ENCODE measurements at regions not wholly inside any gene's neighbourhood (a gene's known extent, or its start where the extent isn't known, plus 50 kb on each side); places are given as distances from the start of the nearest gene placed in this dataset.

GRCh38 chr20:22515264-22515663 is 69.1 kb downstream of the FOXA2 start:
- no peak for TF ChIP-seq CTCF (IDR thresholded peaks at IDR 0.05)
- TF ChIP-seq, protein P1, sequence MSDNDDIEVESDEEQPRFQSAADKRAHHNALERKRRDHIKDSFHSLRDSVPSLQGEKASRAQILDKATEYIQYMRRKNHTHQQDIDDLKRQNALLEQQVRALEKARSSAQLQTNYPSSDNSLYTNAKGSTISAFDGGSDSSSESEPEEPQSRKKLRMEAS (CRISPR knock-in tag; IDR thresholded peaks at IDR 0.05) = no peak
- TF ChIP-seq ZBTB21 (CRISPR knock-in tag; IDR thresholded peaks at IDR 0.05; ENCODE audit: borderline replicate concordance) = no peak
- no peak for TF ChIP-seq USF2 (CRISPR knock-in tag; IDR thresholded peaks at IDR 0.05)
- no peak for TF ChIP-seq TCF7 (CRISPR knock-in tag; IDR thresholded peaks at IDR 0.05; ENCODE audit: low read depth)
- TF ChIP-seq, protein P2, sequence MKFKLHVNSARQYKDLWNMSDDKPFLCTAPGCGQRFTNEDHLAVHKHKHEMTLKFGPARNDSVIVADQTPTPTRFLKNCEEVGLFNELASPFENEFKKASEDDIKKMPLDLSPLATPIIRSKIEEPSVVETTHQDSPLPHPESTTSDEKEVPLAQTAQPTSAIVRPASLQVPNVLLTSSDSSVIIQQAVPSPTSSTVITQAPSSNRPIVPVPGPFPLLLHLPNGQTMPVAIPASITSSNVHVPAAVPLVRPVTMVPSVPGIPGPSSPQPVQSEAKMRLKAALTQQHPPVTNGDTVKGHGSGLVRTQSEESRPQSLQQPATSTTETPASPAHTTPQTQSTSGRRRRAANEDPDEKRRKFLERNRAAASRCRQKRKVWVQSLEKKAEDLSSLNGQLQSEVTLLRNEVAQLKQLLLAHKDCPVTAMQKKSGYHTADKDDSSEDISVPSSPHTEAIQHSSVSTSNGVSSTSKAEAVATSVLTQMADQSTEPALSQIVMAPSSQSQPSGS (CRISPR knock-in tag; IDR thresholded peaks at IDR 0.05; ENCODE audit: borderline replicate concordance, low read depth) = no peak
- TF ChIP-seq, protein P3, sequence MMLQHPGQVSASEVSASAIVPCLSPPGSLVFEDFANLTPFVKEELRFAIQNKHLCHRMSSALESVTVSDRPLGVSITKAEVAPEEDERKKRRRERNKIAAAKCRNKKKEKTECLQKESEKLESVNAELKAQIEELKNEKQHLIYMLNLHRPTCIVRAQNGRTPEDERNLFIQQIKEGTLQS (CRISPR knock-in tag; conservative IDR thresholded peaks at IDR 0.05) = no peak
